MM.1S (cell line): ENCODE measurements at regions not wholly inside any gene's neighbourhood (a gene's known extent, or its start where the extent isn't known, plus 50 kb on each side); places are given as distances from the start of the nearest gene placed in this dataset.

Source experiments
- DNase-seq: peaks from one replicate; pipeline ENCODE4 v3.0.0-alpha.2; 2015
- H2AFZ ChIP-seq: fragments of 300-600 bp; sonication (generic); 2 replicates; pipeline ENCODE4 v1.6.0; 2016; ENCODE audit warnings: antibody characterized with exemption, low read length
- H3F3A ChIP-seq: fragments of 300-600 bp; sonication (generic); 2 replicates; pipeline ENCODE4 v1.6.1; 2016; ENCODE audit warnings: mild to moderate bottlenecking, antibody characterized with exemption, low read length, moderate library complexity, mixed read lengths; ENCODE audit not compliant: insufficient read depth
- H3K27ac ChIP-seq: fragments of 300-600 bp; sonication (generic); 2 replicates; pipeline ENCODE4 v1.5.1; 2016; ENCODE audit warnings: mild to moderate bottlenecking, low read length
- H3K27me3 ChIP-seq: fragments of 300-600 bp; sonication (generic); replicated peaks from 2 replicates; pipeline ENCODE4 v1.6.0; 2016; ENCODE audit warnings: low read length; ENCODE audit not compliant: insufficient read depth
- H3K36me3 ChIP-seq: fragments of 300-600 bp; sonication (generic); replicated peaks from 2 replicates; pipeline ENCODE4 v1.6.1; 2016; ENCODE audit warnings: mild to moderate bottlenecking, low read length, mixed read lengths; ENCODE audit not compliant: insufficient read depth
- H3K4me1 ChIP-seq: fragments of 300-600 bp; sonication (generic); 2 replicates; pipeline ENCODE4 v1.6.1; 2016; ENCODE audit warnings: low read length, mixed read lengths
- H3K4me2 ChIP-seq: fragments of 300-600 bp; sonication (generic); 2 replicates; pipeline ENCODE4 v1.6.0; 2016; ENCODE audit warnings: low read depth, low read length
- H3K4me3 ChIP-seq: fragments of 300-600 bp; sonication (generic); 2 replicates; pipeline ENCODE4 v1.5.1; 2016; ENCODE audit warnings: low read length, mixed read lengths
- H3K79me2 ChIP-seq: fragments of 300-600 bp; sonication (generic); 2 replicates; pipeline ENCODE4 v1.6.1; 2016; ENCODE audit warnings: mixed run types, low read length, mixed read lengths
- H3K9ac ChIP-seq: fragments of 300-600 bp; sonication (generic); 2 replicates; pipeline ENCODE4 v1.6.1; 2016; ENCODE audit warnings: low read length, mixed read lengths
- H3K9me2 ChIP-seq: fragments of 300-600 bp; sonication (generic); replicated peaks from 2 replicates; pipeline ENCODE4 v1.6.1; 2016; ENCODE audit warnings: mild to moderate bottlenecking, low read length, mixed read lengths; ENCODE audit not compliant: insufficient read depth
- H3K9me3 ChIP-seq: fragments of 300-600 bp; sonication (generic); replicated peaks from 2 replicates; pipeline ENCODE4 v1.6.1; 2016; ENCODE audit warnings: mild to moderate bottlenecking, low read length, mixed read lengths; ENCODE audit not compliant: insufficient read depth
- H4K20me1 ChIP-seq: fragments of 300-600 bp; sonication (generic); 2 replicates; pipeline ENCODE4 v1.6.1; 2016; ENCODE audit warnings: mild to moderate bottlenecking, low read length, moderate library complexity, mixed read lengths; ENCODE audit not compliant: insufficient read depth
- CTCF ChIP-seq: fragments of 300-600 bp; sonication (generic); IDR thresholded peaks from 2 replicates; pipeline ENCODE4 v1.5.1; 2016; ENCODE audit warnings: antibody characterized with exemption, low read length, mixed read lengths
- EZH2 ChIP-seq: fragments of 300-600 bp; sonication (generic); optimal IDR thresholded peaks from 2 replicates; pipeline ENCODE3; 2017; ENCODE audit warnings: low read depth, mild to moderate bottlenecking, antibody characterized with exemption, low read length, mixed read lengths
- EZH2phosphoT487 ChIP-seq: fragments of 300-600 bp; sonication (generic); IDR thresholded peaks from 2 replicates; pipeline ENCODE4 v1.6.1; 2018; ENCODE audit warnings: antibody characterized with exemption, low read length

DNA sequence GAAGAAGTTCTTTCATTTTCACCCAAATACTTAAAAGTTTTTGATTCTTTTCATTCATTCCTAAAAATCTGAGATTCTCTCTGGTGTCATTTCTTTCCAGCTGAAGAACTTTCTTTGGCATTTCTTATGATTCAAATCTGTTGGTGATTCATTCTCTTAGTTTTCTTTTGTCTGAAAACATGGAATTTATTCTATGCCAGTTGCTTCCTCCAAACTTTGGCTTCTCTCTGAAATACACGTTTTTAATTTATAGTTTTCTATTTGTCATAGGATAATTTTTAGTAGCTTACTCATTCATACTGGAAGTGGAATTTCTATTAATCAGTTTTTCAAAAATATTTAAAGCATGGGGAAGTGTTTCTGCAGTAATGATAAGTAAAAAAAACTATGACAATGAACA lies 1012.0 kb downstream of the RPA4 start:
- H4K20me1 ChIP-seq = no peaks in the 10 kb centered on the region
- H3K4me2 ChIP-seq = no peak overlapping the region
- H3K27me3 ChIP-seq = no peaks in the 10 kb centered on the region
- H3K9me3 ChIP-seq = no peaks in the 10 kb centered on the region
- no peaks in the 10 kb centered on the region for H3K9me2 ChIP-seq
- no peak for TF ChIP-seq CTCF
- H3K79me2 ChIP-seq = no peaks in the 10 kb centered on the region
- H2AFZ ChIP-seq = no peak overlapping the region
- no peak overlapping the region for H3K4me3 ChIP-seq
- H3K9ac ChIP-seq = no peak overlapping the region
- no peaks in the 10 kb centered on the region for H3K36me3 ChIP-seq
- no peak for DNase-seq
- H3K4me1 ChIP-seq = no peaks in the 10 kb centered on the region
- H3K27ac ChIP-seq = no peak overlapping the region
- no peaks in the 10 kb centered on the region for H3F3A ChIP-seq

- no peak overlapping the region for H3K27ac ChIP-seq
- no peaks in the 10 kb centered on the region for H4K20me1 ChIP-seq
- no peak overlapping the region for H3K4me2 ChIP-seq
- H3K79me2 ChIP-seq = no peaks in the 10 kb centered on the region
- no peaks in the 10 kb centered on the region for H3K27me3 ChIP-seq
- DNase-seq = no peak
- H3K36me3 ChIP-seq = no peaks in the 10 kb centered on the region
- H3K4me3 ChIP-seq = no peak overlapping the region
- no peaks in the 10 kb centered on the region for H3K9me3 ChIP-seq
- no peak overlapping the region for H3K9ac ChIP-seq
- TF ChIP-seq EZH2phosphoT487 (no peak), EZH2 (no peak), CTCF (no peak)
- H2AFZ ChIP-seq = no peak overlapping the region
- no peaks in the 10 kb centered on the region for H3K4me1 ChIP-seq
- no peaks in the 10 kb centered on the region for H3K9me2 ChIP-seq
- no peaks in the 10 kb centered on the region for H3F3A ChIP-seq
These were observed 1014.3 kb downstream of the RPA4 start for GRCh38 chrX:97897998-97898397.

- Histone ChIP-seq H3K79me2 (no peaks in the 10 kb centered on the region), H3K9me2 (no peaks in the 10 kb centered on the region), H4K20me1 (no peaks in the 10 kb centered on the region), H3K9me3 (no peaks in the 10 kb centered on the region), H3K27me3 (no peaks in the 10 kb centered on the region), H2AFZ (no peak overlapping the region), H3K36me3 (no peaks in the 10 kb centered on the region), H3K4me2 (no peak overlapping the region), H3K4me1 (no peaks in the 10 kb centered on the region), H3K4me3 (no peak overlapping the region), H3K27ac (no peak overlapping the region), H3F3A (no peaks in the 10 kb centered on the region), H3K9ac (no peak overlapping the region)
- TF ChIP-seq EZH2 = no peak
- no peak for TF ChIP-seq EZH2phosphoT487
- TF ChIP-seq CTCF = no peak
- DNase-seq = no peak
These were observed 1015.1 kb downstream of the RPA4 start for GRCh38 chrX:97898798-97899197.
